DOHH2 (cell line): ENCODE measurements at regions not wholly inside any gene's neighbourhood (a gene's known extent, or its start where the extent isn't known, plus 50 kb on each side); places are given as distances from the start of the nearest gene placed in this dataset.

Experiments used
- H3F3A ChIP-seq: fragments of 200-600 bp; sonication (generic), shearing (Covaris generic); 2 replicates; pipeline ENCODE4 v1.6.0; 2016; ENCODE audit warnings: antibody characterized with exemption, mild to moderate bottlenecking; ENCODE audit not compliant: control insufficient read depth, insufficient read depth
- H3K27ac ChIP-seq: fragments of 200-600 bp; sonication (generic); 2 replicates; pipeline ENCODE4 v1.5.1; 2014; ENCODE audit warnings: low read depth, mild to moderate bottlenecking, low read length, moderate library complexity
- H3K27me3 ChIP-seq: fragments of 200-600 bp; sonication (generic); 2 replicates; pipeline ENCODE4 v1.6.1; 2014; ENCODE audit warnings: mild to moderate bottlenecking, low read length, mixed read lengths; ENCODE audit not compliant: control insufficient read depth
- H3K36me3 ChIP-seq: fragments of 200-600 bp; sonication (generic); 2 replicates; pipeline ENCODE4 v1.6.1; 2014; ENCODE audit warnings: mild to moderate bottlenecking, low read length, moderate library complexity, mixed read lengths; ENCODE audit not compliant: control insufficient read depth
- H3K4me1 ChIP-seq: fragments of 200-600 bp; sonication (generic); 2 replicates; pipeline ENCODE4 v1.6.1; 2014; ENCODE audit warnings: mild to moderate bottlenecking, low read length, mixed read lengths; ENCODE audit not compliant: control insufficient read depth
- H3K4me2 ChIP-seq: fragments of 200-600 bp; sonication (generic); 2 replicates; pipeline ENCODE4 v1.6.0; 2014; ENCODE audit warnings: mild to moderate bottlenecking, low read length, moderate library complexity
- H3K4me3 ChIP-seq: fragments of 200-600 bp; sonication (generic); 2 replicates; pipeline ENCODE4 v1.5.1; 2014; ENCODE audit warnings: mild to moderate bottlenecking, low read length, mixed read lengths
- H3K79me2 ChIP-seq: fragments of 200-600 bp; sonication (generic); 2 replicates; pipeline ENCODE4 v1.6.1; 2014; ENCODE audit warnings: mild to moderate bottlenecking, low read length, mixed read lengths; ENCODE audit not compliant: control insufficient read depth
- H3K9me2 ChIP-seq: fragments of 200-600 bp; sonication (generic); replicated peaks from 2 replicates; pipeline ENCODE4 v1.6.1; 2014; ENCODE audit warnings: mild to moderate bottlenecking, low read length, mixed read lengths; ENCODE audit not compliant: control insufficient read depth
- H3K9me3 ChIP-seq: fragments of 200-600 bp; sonication (generic); 2 replicates; pipeline ENCODE4 v1.6.1; 2014; ENCODE audit warnings: antibody characterized with exemption, low read length, mixed read lengths; ENCODE audit not compliant: control insufficient read depth, insufficient read depth
- H4K20me1 ChIP-seq: fragments of 200-600 bp; sonication (generic); 2 replicates; pipeline ENCODE4 v1.6.0; 2014; ENCODE audit warnings: low read depth, mild to moderate bottlenecking, antibody characterized with exemption, low read length, moderate library complexity; ENCODE audit not compliant: control insufficient read depth, insufficient read depth
- CTCF ChIP-seq: fragments of 200-600 bp; sonication (generic); IDR thresholded peaks from one replicate; pipeline ENCODE4 v1.5.1; 2014; ENCODE audit warnings: antibody characterized with exemption, mild to moderate bottlenecking, low read depth, low read length; ENCODE audit not compliant: poor library complexity, severe bottlenecking
- EZH2phosphoT487 ChIP-seq: fragments of 200-600 bp; sonication (generic); IDR thresholded peaks from 2 replicates; pipeline ENCODE4 v1.6.1; 2017; ENCODE audit warnings: borderline replicate concordance, mild to moderate bottlenecking, antibody characterized with exemption, low read length, moderate library complexity, mixed read lengths

- no peak for TF ChIP-seq EZH2phosphoT487
- no peak for TF ChIP-seq CTCF
These were observed 328.8 kb downstream of the ADAM29 start for GRCh38 chr4:175246941-175247340.

GRCh38 chr4:175252642-175253041, 334.5 kb downstream of the ADAM29 start:
- Histone ChIP-seq H3K79me2 (no peaks in the 10 kb centered on the region), H3K9me3 (no peaks in the 10 kb centered on the region)

More at GRCh38 chr4:175246941-175247340, 328.8 kb downstream of the ADAM29 start:
- H3K4me3 ChIP-seq, result no peak overlapping the region
- H3K36me3 ChIP-seq, result no peaks in the 10 kb centered on the region
- H3K27ac ChIP-seq, result no peak overlapping the region
- no peak overlapping the region for H3K4me2 ChIP-seq
- no peaks in the 10 kb centered on the region for H3K4me1 ChIP-seq
- no peaks in the 10 kb centered on the region for H3F3A ChIP-seq
- H3K9me3 ChIP-seq, result no peaks in the 10 kb centered on the region
- H3K9me2 ChIP-seq, result no peaks in the 10 kb centered on the region
- H3K27me3 ChIP-seq, result no peaks in the 10 kb centered on the region
- no peaks in the 10 kb centered on the region for H4K20me1 ChIP-seq
- no peaks in the 10 kb centered on the region for H3K79me2 ChIP-seq

GRCh38 chr4:175253184-175253902, 335.2 kb downstream of the ADAM29 start:
- TF ChIP-seq EZH2phosphoT487, result no peak
- peak; percentile 58 for TF ChIP-seq CTCF
- Histone ChIP-seq H3K4me1 (no peaks in the 10 kb centered on the region), H3K9me2 (no peaks in the 10 kb centered on the region), H3K9me3 (no peaks in the 10 kb centered on the region), H3K4me2 (no peak overlapping the region), H3K27me3 (no peaks in the 10 kb centered on the region), H3K27ac (no peak overlapping the region), H3K79me2 (no peaks in the 10 kb centered on the region), H4K20me1 (no peaks in the 10 kb centered on the region), H3F3A (no peaks in the 10 kb centered on the region), H3K36me3 (no peaks in the 10 kb centered on the region), H3K4me3 (no peak overlapping the region)

More at GRCh38 chr4:175252642-175253041, 334.5 kb downstream of the ADAM29 start:
- Histone ChIP-seq H3K4me3 (no peak overlapping the region), H3F3A (no peaks in the 10 kb centered on the region), H3K27ac (no peak overlapping the region), H3K27me3 (no peaks in the 10 kb centered on the region), H3K4me1 (no peaks in the 10 kb centered on the region), H4K20me1 (no peaks in the 10 kb centered on the region), H3K4me2 (no peak overlapping the region), H3K36me3 (no peaks in the 10 kb centered on the region), H3K9me2 (no peaks in the 10 kb centered on the region)
- TF ChIP-seq EZH2phosphoT487, result no peak
- no peak for TF ChIP-seq CTCF
